ENCODE measurements at regions not wholly inside any gene's neighbourhood (a gene's known extent, or its start where the extent isn't known, plus 50 kb on each side); places are given as distances from the start of the nearest gene placed in this dataset.
"Not testable (repeated sequence)": the region's sequence is repeated elsewhere in the genome, so short reads cannot be mapped to it uniquely, and the experiment has no call there.

- no peak for DNase-seq
These were observed 185.8 kb downstream of the B3GLCT start for GRCh38 chr13:31385540-31385939.

GRCh38 chr13:31394506-31394905 lies 194.7 kb downstream of the B3GLCT start:
- DNase-seq = no peak

- DNase-seq = no peak
These were observed 195.3 kb downstream of the B3GLCT start for GRCh38 chr13:31395090-31395489.

GRCh38 chr13:31399690-31400089 lies 199.9 kb downstream of the B3GLCT start:
- DNase-seq = no peak

- DNase-seq = not testable (repeated sequence)
These were observed 203.9 kb downstream of the B3GLCT start for GRCh38 chr13:31403711-31404110.

GRCh38 chr13:31408927-31409326 lies 209.2 kb downstream of the B3GLCT start:
- DNase-seq = no peak

- no peak for DNase-seq
These were observed 210.0 kb downstream of the B3GLCT start for GRCh38 chr13:31409678-31410356.

- no peak for DNase-seq
These were observed 213.7 kb downstream of the B3GLCT start for GRCh38 chr13:31413516-31413915.

GRCh38 chr13:31416066-31416465 lies 216.3 kb downstream of the B3GLCT start:
- DNase-seq = no peak

- no peak for DNase-seq
These were observed 218.4 kb downstream of the B3GLCT start for GRCh38 chr13:31418186-31418585.

- no peak for DNase-seq
These were observed 222.0 kb downstream of the B3GLCT start for GRCh38 chr13:31421756-31422155.

GRCh38 chr13:31424130-31424729 lies 224.5 kb downstream of the B3GLCT start:
- peak; percentile 75 for DNase-seq

- no peak for DNase-seq
These were observed 226.6 kb downstream of the B3GLCT start for GRCh38 chr13:31426395-31426794.

- DNase-seq = no peak
These were observed 227.7 kb downstream of the B3GLCT start for GRCh38 chr13:31427151-31428100.

GRCh38 chr13:31431722-31432137 lies 232.0 kb downstream of the B3GLCT start:
- DNase-seq = peak; percentile 73

GRCh38 chr13:31433207-31433606 lies 233.4 kb downstream of the B3GLCT start:
- DNase-seq = no peak

GRCh38 chr13:31433746-31434145 lies 234.0 kb downstream of the B3GLCT start:
- no peak for DNase-seq

- DNase-seq = no peak
These were observed 234.8 kb downstream of the B3GLCT start for GRCh38 chr13:31434613-31435012.

GRCh38 chr13:31435536-31435935 lies 235.8 kb downstream of the B3GLCT start:
- no peak for DNase-seq

GRCh38 chr13:31436478-31436877 lies 236.7 kb downstream of the B3GLCT start:
- no peak for DNase-seq

GRCh38 chr13:31437975-31438374 lies 238.2 kb downstream of the B3GLCT start:
- DNase-seq = no peak

GRCh38 chr13:31440132-31440531 lies 240.4 kb downstream of the B3GLCT start:
- no peak for DNase-seq

- no peak for DNase-seq
These were observed 242.2 kb downstream of the B3GLCT start for GRCh38 chr13:31441800-31442510.

Data from activated CD8-positive, alpha-beta memory T cell treated with anti-CD3 and anti-CD28 coated beads, Interleukin-2, amount 50 U/mL, for 48 hours (primary cell).